GM19467 (cell line): ENCODE measurements at regions not wholly inside any gene's neighbourhood (a gene's known extent, or its start where the extent isn't known, plus 50 kb on each side); places are given as distances from the start of the nearest gene placed in this dataset.
"Not testable (repeated sequence)": the region's sequence is repeated elsewhere in the genome, so short reads cannot be mapped to it uniquely, and the experiment has no call there.

Source experiments
- ATAC-seq: cut with Tn5 transposase; IDR thresholded peaks from one replicate; pipeline ENCODE4 v1.9.1; 2021; ENCODE audit warnings: mild to moderate bottlenecking, moderate library complexity; ENCODE audit not compliant: unreplicated experiment

DNA sequence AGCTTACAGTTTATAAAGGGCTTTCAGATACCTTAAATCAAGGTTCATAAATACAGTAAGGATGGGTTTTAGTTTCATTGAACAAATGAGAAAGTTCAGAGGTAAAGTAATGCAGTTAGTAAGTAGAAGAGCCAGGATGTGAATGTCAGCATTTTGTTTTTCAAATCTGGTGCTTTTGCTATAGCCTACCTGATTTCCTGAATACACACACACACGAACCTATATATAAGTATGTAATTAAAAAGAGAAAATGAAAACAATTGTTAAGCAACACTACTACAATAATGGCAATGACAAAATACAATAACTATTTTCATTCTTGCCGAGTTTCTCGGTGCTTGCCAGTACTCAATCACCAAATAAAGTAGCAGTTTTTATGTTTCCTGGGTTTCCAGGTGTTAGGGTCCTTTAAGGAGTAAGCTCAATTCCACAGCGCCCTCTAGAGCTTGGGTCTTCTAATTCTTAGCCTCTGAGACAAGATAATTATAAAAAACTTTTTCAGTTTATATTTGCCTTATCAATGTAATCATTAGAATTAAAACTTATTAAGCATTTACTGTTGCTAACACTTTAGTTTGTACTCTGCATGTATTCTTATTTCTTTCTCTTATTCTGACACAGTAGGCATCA, 512.9 kb upstream of the ACVR2A start:
- ATAC-seq = no peak

DNA sequence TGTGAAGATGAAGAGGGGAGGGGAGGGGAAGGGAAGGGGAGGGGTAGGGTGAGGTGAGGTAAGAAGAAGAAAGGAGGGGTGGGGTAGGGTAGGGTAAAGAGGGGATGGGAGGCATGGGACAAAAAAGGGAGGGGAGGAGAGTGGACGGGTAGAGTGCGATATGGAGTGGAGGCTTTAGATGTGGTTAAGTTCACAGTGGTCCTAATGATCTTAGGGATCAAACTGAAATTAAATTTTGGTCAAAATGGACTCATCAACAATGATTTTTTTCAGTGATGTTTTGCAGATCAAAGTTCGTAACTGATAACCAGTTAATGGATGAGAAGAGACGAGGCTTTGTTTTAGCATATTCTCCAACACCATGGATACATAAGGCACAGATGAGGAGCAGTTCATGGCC, 513.9 kb upstream of the ACVR2A start:
- ATAC-seq = no peak

DNA sequence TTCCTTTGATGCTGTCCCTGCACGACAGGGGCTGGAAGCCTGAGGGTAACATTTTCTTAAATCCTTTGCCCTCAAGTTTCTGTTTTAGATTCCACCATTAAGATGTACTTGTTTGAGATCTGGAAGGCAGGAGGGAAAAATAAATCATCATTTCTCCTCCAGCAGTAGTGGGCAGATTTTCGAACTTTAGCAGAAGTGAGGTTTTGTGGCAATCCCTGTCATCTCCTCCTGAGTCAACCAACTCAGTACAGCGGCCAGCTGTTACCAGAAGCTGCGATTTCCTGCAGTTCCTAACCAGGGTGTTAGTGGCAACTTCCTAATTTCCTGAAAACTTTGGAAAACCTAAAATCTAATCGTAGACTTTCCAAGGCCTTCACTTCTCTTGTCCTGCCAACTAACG, 517.2 kb upstream of the ACVR2A start:
- ATAC-seq = peak; percentile 47

DNA sequence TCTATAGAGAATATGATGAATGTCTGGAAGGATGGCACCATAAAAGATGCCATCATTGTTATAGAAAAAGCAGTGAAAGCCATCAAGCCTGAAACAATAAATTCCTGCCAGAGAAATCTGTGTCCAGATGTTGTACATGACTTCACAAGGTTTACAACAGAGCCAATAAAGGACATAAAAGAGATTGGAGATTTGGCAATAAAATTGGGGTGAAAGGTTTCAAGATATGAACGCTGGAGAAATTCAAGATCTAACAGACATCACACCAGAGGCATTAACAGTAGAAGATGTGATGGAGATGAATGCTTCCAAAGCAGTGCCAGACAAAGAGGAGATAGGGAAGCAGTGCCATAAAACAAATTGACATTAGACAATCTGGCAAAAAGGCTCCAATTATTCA, 518.8 kb upstream of the ACVR2A start:
- no peak for ATAC-seq

DNA sequence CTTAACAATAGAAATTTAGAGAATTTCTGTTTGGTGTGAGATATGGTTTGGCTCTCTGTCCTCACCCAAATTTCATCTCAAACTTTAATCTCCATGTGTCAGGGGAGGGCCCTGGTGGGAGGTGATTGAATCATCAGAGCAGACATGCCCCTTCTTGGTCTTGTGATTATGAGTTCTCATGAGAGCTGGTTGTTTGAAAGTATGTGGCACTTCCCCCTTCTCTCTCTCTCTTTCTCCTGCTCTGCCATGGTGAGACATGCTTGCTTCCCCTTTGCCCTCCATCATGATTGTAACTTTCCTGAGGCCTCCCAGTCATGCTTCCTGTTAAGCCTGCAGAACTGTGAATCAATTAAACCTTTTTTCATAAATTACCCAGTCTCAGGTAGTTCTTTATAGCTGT, 524.7 kb upstream of the ACVR2A start:
- no peak for ATAC-seq

DNA sequence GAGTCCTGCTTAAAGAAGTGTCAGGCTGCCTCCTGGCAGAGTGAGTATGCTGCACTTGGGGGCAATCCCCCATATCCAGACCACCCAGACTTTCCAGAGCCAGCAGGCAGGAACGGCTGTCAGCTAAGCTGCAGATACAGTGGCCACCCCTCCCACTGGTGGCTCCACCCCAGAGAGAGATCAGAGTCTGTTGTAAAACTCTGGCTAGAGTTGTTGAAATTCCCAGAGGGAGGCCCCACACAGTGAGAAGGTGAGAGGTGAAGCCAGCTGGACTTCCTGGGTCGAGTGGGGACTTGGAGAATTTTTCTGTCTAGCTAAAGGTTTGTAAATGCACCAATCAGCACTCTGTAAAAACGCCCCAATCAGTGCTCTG, 533.8 kb upstream of the ACVR2A start:
- no peak for ATAC-seq

DNA sequence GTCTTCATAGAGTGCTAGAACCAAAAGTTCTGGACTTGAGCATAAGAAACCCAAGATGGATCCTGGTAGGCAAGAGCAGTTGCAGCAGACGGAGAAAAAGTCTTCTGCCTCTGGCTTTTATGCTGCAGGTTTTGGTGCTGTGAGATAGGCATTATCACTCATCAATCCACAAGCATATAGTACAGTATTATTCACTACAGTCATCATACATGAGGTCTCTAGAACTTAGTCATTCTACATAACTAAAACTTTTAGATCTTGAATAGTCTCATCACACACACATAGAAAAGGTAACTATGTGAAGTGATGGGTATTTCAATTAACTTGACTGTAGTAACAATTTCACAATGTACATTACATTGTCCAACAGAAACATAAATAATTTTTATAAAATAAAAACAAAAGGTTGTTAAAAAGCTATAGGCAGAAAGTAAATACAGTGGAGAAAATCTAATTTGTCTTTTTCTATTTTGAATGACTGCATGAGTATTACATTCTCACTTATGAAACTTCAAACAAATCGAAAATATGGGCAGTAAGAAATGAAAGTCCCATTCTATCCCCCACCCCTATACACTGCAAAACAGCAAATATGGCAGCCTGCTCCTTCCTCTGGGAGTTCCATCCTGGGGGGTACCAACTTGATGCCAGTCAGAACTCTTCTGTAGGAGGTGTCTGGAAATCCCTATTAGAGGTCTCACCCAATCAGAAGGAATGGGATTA, 534.3 kb upstream of the ACVR2A start:
- ATAC-seq = no peak

DNA sequence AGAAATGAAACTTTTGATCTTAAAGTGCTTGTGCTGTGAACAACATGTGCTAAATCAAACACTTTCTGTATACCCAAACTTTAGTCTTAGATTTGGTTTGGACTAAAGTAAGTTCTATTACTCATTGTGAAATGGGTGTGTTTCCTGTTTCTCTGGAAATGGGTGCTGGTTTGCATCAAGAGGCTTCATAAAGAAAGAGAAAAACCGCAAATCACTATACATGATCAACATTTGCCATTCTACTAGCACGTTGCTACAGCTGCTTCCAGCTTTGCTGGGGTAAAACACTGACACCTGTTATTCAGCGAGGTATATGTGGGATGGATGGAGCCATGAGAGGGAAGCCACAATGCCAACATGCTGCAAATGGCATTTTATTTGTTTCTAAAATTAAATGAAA, 547.0 kb upstream of the ACVR2A start:
- ATAC-seq = peak; percentile 95

DNA sequence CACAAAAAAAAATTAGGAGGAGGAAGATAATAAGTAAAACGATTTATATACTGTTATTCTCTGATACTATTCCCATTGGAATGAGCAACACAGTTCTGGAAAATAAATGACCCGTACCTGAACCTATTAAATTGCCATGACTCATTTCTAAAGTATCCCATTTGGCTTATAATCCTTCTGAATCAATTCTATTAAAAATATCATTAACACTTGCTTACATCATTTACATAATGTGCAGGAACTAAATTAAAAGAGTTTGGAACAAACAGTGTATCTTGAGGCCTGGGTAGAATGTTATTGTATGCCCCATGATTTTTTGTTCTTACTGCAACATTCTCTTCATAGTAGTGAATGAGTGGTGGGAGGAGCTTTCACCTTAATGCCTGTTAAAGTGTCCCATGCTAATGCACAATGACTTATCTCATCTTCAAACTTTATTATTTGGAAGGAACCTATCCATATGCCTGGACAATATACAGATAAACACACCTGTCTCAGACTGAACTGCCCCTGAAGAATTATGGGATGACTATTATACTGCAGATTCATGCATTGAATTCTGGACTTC, 549.9 kb upstream of the ACVR2A start:
- no peak for ATAC-seq

DNA sequence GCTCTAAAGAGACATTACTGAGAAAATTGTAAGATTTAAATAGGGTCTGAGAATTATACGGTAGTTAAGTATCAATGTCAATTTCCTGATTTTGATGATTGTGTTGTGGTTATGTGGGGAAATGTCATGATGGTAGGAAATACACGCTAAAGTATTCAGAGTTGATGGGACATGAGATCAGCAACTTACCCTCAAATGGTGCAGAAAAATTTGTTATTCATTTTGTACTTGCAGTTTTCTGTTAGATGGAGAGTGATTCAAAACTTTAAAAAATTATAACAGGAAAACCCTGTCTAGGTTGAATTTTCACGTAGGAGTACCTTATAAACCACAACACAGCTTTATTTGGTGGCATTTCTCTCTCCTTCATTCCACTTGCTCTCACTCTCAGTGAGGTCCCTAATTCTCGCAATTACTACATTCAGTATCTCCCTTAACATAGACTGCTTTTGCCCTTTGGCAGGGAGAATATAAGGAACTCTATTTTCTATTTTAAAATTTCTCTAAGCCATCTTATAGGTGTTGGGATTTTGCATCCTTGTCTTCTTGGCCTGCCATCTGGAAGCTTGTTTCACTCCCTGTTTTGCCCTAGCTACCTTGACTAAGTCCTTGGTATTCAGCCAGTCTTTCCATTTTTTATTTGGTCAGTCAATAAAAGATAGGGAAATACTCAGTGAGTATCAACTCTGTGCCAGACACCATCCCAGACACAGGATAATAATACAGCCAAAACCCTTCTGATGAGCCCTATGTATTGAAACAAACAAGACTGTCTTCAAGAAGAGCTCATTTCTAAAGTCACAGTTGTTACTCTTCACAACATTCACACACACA, 550.6 kb upstream of the ACVR2A start:
- ATAC-seq = no peak

DNA sequence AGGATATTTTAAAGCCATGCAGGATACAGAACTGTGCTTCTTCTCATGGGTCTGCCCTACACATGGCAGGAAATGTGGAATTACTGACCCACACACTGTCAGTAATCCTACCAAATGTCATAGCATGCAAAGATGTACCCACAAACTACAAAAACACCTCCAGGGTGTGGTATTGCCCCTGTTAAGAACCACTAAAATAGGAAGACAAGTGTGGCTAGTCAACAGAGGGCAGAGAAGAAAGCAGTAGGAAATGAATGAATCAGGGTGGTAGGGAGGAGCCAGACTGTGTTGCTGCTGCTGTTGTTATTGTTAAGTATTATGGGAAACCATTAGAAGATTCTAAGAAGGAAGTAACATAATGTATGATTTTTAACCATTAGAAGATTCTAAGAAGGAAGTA, 556.7 kb upstream of the ACVR2A start:
- ATAC-seq = no peak

DNA sequence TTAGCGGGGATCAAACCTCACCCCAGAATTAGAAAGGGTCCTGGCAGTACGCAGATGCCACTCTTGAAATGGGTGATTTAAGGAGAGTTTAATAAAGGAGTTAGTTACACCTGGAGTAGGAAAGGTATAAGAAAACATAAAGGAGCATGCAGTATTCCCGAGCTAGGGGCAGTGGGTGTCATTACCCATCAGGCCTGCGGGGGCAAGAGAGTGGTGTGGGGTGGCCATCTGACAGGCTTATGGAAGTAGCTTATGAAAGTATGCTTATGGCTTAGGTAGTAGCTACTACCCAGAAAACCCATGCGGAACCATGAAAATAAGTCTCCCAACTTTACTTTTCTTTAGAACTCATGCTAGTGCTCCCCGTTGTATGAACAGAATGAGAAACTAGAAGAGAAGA, 568.9 kb upstream of the ACVR2A start:
- ATAC-seq = no peak

DNA sequence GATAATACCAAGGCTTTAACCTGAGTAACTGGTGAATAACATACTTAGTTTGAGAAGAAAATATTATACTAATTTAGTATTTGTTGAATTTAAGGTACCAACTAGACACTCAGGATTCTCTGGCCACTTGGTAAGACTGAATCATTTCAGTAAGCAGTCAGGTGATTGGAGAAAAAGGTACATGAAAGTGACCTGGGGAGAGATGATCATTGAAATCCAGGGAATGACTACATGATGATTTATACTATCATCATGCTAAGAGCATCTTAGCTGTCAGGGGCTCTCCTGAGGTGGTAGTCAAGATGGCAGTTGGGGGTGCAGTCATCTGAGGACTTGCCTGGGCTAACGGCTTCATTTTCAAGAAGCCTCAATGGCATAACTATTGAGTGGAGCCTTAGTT, 571.2 kb upstream of the ACVR2A start:
- no peak for ATAC-seq

DNA sequence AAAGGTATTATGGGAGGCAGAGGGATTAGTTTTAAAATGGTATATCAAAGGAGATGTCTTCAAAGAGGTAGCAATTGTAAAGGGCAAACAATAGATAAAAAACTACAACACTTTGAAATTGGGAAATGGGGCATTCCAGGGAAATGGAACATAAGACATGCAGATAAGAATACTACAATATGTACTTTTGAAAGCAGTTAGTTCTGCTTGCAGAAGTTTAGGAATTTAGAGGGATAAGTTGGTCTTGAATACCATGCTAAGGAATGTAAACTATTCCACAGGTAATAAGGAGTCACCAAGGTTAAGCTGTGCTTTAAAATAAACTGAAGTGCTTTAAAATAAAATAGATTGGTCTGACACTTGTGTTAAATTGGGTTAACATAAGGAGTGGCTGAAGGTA, 571.7 kb upstream of the ACVR2A start:
- ATAC-seq = no peak

DNA sequence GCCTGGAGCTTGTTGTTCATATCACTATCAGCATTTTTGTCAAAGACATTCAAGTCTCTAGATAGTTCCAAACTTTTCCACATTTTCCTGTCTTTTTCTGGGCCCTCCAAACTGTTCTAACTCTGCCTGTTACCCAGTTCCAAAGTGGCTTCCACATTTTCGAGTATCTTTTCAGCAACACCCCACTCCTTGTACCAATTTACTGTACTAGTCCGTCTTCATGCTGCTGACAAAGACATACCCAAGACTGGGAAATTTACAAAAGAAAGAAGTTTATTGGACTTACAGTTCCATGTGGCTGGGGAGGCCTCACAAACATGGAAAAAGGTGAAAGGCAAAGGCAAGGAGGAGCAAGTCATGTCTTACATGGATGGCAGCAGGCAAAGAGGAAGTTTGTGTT, 575.2 kb upstream of the ACVR2A start:
- ATAC-seq = not testable (repeated sequence)

DNA sequence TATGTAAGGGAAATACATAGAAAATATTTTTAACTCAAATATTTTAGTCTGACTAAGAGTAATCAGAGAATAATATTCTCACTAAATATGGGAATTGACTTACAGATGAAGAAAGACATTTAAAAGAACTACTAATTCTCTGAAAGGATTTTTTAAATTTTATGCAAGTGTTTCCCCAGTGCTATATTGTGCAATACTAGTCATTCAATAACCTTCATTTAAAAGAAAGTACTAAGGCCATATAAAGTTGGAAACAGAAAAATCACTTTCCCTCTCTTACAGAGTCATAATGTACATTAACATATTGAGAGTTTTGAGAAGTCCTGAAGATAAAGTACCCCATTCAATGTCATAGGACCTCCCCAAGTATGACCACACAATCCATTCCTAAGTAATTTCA, 584.6 kb upstream of the ACVR2A start:
- ATAC-seq = no peak

DNA sequence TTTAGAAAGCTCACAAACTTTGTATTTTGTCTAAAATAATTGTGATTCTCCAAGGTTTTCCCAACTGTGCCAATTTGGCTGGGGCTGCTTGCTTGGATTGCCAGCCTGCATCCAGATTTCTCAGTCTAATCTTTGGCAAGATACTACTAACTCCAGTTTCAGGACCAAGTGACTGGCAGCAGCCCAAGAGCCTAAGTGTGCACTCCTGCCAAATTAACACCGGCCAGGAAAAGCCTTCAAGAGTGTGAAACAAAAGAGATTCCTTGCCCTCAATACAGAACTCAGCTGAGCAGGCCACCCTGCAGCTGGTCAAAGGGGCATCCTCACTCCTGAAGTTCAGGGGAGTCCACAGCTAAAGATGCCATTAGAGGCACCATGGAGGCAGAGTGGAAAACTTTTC, 589.0 kb upstream of the ACVR2A start:
- ATAC-seq = no peak

DNA sequence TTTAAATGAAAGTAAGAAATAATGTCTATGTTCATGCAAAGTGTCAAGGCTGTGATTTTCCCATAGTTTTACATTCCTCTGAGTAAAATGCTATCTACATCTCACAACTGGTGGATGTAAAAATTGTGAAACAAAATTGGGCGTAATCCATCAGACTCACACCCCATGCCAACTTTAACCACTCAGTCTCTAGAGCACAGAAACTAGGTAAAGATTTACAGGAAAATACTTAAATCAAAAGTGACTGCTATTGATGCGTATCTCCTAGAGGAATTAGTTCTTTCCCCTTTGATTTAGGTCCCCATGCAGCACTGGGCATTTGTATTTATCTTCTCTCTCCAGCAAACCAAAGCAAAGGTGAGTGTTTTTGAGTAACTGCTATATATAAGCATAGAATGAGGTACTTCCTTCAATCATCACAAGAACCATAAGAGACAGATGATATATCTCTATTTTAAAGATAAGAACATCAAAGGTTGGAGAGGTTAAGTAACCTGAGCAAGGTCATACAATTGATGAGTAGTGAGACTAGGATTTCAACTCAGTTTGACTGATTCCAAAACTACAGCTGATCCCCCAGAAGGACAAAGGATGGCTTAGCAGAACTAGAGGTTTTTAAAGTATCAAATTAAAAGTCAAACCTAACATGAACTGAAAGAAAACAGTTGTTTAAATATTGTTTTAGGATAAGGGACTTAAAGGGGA, 594.0 kb upstream of the ACVR2A start:
- peak; percentile 69 for ATAC-seq

DNA sequence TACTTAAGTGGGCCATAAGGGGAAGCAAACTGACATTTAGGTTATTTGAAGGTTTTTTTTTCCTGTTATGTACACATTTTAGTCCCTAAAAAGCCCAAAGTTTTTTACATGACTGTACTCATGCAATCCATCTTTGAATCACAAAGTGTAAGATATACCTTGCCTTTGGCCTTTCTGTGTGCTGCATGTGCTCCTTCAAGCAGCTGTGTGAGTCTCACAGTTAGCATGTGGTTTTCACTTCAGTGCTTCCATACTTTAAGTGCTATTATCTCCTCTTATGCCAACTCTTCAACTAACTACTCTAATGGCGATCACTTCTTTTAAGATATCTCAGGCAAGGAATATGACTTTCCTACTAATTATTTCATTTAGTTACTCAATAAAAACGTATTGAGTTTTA, 597.1 kb upstream of the ACVR2A start:
- ATAC-seq = no peak

DNA sequence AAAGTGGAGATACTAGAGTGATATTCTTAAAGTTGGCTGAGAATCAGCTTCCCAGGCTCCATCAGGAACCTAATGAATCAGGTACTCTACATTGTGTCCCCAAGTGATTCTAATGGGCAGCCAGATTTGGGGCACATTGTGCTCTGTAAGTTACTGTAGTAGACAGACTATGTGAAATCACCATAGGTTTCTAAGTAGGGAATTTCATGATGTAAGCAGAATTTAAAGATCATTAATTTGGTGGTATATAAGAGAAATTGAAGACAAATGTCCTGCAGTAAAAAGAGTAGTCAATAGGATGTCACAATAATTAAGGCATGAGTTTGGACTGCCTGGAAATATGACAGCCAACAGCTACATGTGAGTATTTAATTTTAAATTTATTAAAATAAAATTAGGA, 602.4 kb upstream of the ACVR2A start:
- no peak for ATAC-seq

DNA sequence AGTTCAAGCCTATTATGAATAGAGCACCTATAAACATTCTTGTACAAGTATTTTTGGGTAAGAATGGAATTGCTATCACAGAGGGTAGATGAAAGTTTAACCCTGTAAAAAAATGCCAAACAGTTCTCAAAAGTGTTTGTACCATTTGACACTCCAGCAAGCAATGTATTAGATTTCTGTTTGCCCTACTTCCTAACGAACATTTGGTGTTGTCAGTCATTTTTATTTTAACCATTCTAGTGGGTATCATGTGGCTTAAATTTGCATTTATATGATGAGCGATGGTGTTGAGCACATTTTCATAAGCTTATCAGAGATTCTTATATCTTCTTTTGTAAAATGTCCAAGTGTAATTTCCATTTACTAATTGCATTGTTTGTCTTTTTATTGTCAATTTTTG, 608.2 kb upstream of the ACVR2A start:
- no peak for ATAC-seq
